Kasumi-1 (cell line): ENCODE measurements at regions not wholly inside any gene's neighbourhood (a gene's known extent, or its start where the extent isn't known, plus 50 kb on each side); places are given as distances from the start of the nearest gene placed in this dataset.

Experiments
- DNase-seq, 2 experiments: peaks; one replicate each; lab custom pipeline; 2025; lab: John Stamatoyannopoulos, UW

- DNase-seq = no peak
Measured at GRCh38 chr4:38601244-38601915, 62.6 kb upstream of the KLF3 start.

GRCh38 chr4:38601916-38602291 lies 62.1 kb upstream of the KLF3 start:
- no peak for DNase-seq

GRCh38 chr4:38603652-38604051 lies 60.3 kb upstream of the KLF3 start:
- DNase-seq = no peak

- DNase-seq = no peak
Measured at GRCh38 chr4:38605181-38605752, 58.7 kb upstream of the KLF3 start.

GRCh38 chr4:38605753-38606586 lies 58.0 kb upstream of the KLF3 start:
- DNase-seq = no peak

- no peak for DNase-seq
Measured at GRCh38 chr4:38606587-38606905, 57.5 kb upstream of the KLF3 start.

- DNase-seq = no peak
Measured at GRCh38 chr4:38609614-38610013, 54.4 kb upstream of the KLF3 start.

- DNase-seq = no peak
Measured at GRCh38 chr4:38610521-38610920, 53.5 kb upstream of the KLF3 start.

GRCh38 chr4:38610966-38611431 lies 53.0 kb upstream of the KLF3 start:
- no peak for DNase-seq

GRCh38 chr4:38611676-38612075 lies 52.3 kb upstream of the KLF3 start:
- peak; percentile 28 to 38 for DNase-seq

- no peak for DNase-seq
Measured at GRCh38 chr4:38612646-38613414, 51.2 kb upstream of the KLF3 start.
